DMS 273 (cell line): ENCODE measurements at regions not wholly inside any gene's neighbourhood (a gene's known extent, or its start where the extent isn't known, plus 50 kb on each side); places are given as distances from the start of the nearest gene placed in this dataset.
A peak's percentile ranks its signal among the peaks of the same experiment; 100 is the strongest.
"Not testable (repeated sequence)": the region's sequence is repeated elsewhere in the genome, so short reads cannot be mapped to it uniquely, and the experiment has no call there.

Experiments used
- DNase-seq: peaks from one replicate; lab custom pipeline; 2025; ENCODE audit not compliant: unreplicated experiment; lab: John Stamatoyannopoulos, UW

DNA sequence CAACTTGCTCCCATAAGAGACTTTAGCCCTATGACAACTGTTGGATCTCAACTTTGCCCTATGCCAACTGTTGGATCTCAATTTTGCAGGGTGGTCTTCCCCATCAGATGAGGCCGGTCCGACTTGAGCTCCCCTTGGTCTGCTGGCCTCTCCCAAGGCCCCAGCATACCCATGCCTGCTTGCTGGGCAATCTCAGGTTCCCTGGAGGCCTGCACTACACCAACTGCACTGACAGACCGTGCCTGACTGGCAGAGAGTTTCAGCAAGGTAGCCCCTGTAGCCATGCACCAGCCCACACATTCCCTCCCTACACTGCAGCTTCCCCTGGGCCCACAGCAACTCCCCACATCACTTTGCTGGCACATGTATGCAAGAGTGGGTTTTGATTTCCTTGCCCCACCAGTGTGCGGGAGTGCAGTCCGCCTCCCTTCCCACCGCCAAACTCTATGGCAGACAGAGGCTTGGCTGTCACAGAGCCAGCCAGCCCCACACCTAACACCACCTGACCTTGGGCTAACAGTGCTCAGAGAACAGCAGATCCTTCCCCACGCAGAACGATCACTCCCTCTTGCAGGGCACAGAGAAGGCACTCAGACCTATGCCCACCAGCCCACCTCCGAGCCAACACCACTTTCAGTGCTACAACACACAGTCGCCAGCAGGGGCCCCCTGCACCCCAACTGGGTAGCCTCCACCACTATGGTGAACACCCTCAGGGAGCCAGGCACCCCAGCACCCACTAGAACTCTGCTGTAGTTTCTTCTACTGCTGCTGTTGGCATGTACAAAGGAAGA, 279.9 kb upstream of the COX7C start:
- DNase-seq = no peak

GRCh38 chr5:86354664-86355063, 263.1 kb upstream of the COX7C start:
- no peak for DNase-seq

GRCh38 chr5:86360801-86361200, 256.9 kb upstream of the COX7C start:
- no peak for DNase-seq

DNA sequence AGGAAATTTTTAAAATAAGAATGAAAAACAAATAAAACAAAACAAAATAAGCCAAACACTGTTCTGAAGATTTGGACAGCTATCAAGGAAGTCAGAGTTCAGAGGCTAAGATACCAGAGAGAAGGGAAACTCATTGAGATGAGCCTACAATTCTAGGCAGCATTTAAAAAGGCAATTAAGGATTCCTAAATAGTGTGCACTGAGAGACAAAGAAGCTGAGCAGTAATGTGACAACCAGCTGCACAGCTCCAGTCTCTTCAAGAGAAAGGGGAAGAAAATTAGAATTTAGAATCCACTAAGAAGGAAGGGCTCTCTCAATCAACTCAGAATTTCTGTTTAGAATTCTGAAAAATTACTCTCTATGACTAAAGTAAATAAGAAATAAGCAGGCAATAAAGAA, 246.7 kb upstream of the COX7C start:
- DNase-seq = no peak

- DNase-seq = no peak
Measured at GRCh38 chr5:86374611-86375010, 243.1 kb upstream of the COX7C start.

GRCh38 chr5:86376214-86376613, 241.5 kb upstream of the COX7C start:
- no peak for DNase-seq

- DNase-seq = no peak
Measured at GRCh38 chr5:86403190-86403589, 214.6 kb upstream of the COX7C start.

DNA sequence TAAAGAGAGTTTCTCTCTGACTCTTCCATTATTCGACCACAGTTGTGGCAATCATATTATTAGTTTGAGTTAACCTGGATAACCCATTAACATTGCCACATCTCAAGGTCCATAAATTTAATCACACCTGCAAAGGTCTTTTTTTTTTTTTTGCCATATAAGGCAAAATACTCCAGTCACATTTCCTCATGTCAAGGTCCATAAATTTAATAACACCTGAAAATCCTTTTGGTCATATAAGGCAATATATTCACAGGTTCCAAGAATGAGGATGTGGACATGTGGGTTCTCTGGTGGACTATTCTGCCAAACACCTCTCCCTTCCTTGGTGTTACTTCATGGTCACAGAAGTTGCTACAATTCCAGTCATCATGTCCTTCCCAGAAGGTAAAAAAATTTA, 213.5 kb upstream of the COX7C start:
- DNase-seq = no peak

DNA sequence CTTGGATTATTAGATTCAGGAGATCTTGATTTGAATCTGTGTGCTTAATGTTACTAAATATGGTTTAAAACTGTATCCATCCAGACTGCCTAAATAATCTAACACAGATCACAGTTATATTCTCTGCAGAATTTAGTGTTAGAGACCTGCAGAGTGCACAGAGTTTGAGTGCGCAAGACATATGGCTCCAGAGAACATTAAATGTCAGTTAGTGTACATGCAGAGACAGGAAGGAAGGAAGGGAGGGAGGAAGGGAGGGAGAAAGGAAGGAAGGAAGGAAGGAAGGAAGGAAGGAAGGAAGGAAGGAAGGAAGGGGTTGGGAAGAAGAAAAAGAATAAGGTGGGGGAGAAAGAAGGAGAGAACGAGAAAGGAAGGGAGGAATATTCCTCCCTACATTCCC, 210.0 kb upstream of the COX7C start:
- DNase-seq = no peak

DNA sequence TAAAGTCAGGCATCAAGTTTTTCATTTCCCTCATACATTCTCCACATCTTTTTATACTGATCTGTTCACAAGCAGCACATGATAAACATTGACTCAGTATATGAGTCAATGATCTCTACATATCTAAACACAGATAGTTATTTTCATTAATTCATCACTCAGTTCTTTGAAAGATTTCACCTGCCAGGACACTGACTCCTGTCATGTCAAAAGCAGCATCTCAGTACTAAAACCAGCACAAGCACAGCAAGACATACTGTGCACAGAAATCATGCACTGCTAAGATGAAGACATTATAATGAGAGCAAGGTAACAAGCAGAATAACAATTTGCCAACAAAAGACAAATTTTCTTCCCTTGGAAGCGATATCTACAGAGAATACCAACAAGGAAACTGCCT, 206.1 kb upstream of the COX7C start:
- DNase-seq = no peak

DNA sequence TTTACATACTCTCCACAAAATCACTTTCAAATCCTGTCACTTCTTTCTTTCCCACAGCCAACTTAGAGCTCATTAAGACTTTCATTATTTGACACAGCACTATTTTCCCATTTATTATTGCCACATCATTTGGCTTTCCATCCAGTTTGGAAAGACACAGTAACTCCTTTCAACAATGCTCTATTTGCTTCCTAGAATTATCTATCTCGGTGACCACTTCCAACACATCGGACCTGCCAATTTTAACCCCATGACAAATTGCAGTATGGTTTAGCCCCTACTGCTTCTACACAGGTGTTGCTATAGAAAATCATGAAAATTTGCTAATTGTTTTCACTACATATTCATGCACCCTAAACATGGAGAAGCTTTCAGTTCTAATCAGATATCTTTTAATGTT, 190.6 kb upstream of the COX7C start:
- DNase-seq = no peak

DNA sequence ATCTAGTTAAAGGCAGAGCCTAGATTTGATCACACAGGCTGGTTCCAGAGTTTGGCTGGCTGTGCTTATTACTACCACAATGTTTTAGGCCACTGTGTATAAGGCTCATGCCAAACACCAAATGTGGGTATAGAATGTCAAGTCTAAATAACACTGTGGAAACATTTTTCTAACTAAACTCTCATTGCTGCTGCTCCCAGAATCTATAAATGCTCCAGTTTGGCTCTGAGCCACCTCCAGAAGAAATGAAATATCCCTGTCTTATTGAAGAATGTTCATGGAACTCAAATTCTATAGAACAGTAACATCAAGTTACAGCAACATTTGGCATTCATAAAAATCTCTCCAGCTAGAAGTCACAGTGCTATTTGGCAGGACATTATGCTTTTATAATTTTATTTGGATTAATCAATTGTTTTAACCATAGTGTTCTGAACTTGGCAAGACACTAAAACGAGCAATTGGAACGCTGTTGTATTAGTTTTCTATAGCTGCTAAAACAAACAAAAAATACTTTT, 178.1 kb upstream of the COX7C start:
- no peak for DNase-seq

DNA sequence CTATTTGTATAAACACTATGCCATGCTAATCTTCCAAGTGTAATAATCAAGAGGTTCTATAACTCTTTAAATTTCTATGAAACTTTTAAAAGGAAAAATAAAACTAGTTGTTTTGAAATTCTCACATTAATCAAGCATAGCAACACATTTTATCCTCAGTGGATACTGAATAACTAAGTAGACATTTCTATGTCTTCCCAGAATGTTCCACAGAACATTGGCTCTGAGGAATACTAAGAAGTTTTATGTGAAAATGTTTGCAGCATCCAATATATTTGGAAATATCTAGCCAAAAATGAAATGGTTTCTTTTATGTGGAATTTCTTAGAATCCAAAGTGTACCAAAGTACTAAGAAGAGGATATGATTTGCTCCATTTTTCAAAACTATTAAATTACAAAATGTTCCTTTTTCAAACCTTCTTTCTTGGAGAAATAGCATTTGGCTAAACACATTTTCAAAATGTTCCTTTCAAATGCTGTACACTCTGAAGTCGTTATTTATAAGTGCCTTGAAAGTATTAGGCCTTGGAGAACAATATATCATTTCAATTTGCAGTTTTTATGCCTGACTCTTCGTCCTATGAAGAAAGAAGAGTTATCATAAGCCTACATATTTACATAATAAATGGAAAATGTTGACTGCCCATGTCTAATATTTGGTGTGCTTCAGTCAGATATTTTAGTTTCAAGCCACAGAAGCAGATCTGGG, 175.6 kb upstream of the COX7C start:
- no peak for DNase-seq

DNA sequence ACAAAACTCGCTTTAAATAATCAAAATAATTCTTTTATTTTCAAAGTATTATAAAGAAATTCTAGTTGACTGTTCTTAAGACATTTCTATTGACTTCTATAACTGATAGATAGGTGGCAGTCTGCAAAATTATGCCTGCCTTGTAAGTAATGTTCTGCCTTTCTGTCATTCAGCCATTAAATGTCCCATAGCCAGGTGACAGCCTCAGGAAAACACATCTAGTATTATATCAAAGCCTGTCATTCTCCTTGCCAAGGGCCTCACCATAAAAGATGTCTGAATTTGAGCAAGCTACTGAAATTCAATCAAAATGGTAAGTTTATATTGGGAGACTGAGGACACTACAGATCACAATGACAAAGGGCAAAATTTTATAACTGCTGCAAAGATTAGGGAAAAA, 170.4 kb upstream of the COX7C start:
- no peak for DNase-seq

- DNase-seq = no peak
Measured at GRCh38 chr5:86452251-86452650, 165.5 kb upstream of the COX7C start.

- DNase-seq = no peak
Measured at GRCh38 chr5:86460519-86460918, 157.2 kb upstream of the COX7C start.

- DNase-seq = peak; percentile 24
Measured at GRCh38 chr5:86461169-86461956, 156.4 kb upstream of the COX7C start.

DNA sequence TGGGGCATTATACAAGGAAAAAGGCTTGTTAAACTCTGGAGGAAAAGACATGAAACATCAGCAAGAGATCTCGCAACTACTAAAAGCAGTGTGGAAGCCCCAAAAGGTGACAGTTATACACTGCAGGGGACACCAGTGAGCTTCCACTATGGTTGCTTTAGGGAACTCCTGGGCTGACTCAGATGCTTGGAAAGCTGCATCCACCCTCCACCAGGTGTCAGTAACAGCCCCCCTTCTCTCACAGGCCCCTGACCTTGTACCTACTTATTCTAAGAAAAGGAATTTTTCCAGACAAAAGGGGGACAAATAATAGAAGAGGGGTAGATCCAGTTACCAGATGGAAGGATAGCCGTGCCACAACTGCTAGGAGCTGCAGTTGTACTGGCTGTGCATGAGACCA, 154.4 kb upstream of the COX7C start:
- peak; percentile 28 for DNase-seq

GRCh38 chr5:86465052-86465838, 152.5 kb upstream of the COX7C start:
- DNase-seq = peak; percentile 5

DNA sequence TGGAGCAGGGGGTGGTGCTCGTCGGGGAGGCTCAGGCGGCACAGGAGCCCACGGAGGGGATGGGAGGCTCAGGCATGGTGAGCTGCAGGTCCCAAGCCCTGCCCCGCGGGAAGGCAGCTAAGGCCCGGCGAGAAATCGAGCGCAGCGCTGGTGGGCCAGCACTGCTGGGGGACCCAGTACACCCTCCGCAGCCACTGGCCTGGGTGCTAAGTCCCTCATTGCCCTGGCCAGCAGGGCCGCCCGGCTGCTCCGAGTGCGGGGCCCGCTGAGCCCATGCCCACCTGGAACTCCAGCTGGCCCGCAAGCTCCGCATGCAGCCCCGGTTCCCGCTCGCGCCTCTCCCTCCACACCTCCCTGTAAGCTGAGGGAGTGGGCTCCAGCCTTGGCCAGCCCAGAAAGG, 151.0 kb upstream of the COX7C start:
- DNase-seq = not testable (repeated sequence)

DNA sequence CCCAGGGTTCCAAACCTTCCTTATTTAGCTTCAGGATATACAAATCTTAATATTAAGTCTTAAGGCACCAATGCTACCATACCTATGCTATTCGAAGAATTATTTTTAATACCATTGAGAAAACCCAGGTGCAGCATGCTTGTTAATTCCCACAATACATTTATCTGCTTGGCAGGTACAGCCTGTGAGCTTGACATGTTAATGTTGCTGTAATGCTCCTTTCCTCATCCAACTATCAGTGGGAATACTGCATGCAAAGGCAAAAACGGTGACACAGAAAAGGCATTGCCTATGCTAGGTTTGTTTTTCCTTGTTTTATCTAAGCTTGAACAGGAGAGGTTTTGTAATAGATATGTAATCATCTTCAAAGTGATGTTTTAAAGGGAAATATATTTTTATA, 135.7 kb upstream of the COX7C start:
- no peak for DNase-seq
